MCF 10A (cell line): ENCODE measurements at regions not wholly inside any gene's neighbourhood (a gene's known extent, or its start where the extent isn't known, plus 50 kb on each side); places are given as distances from the start of the nearest gene placed in this dataset.

Experiments
- BruUV-seq: library from RNA; stranded (reverse); fragments of 400-500 nt; replicated peaks from 2 replicates; lab custom pipeline; 2021; lab: Mats Ljungman, UMichigan
- CTCF ChIA-PET: fragments of 300-600 bp; sonication (Branson Sonifier 250); formaldehyde crosslinking; extraction: SDS; loops from one replicate; lab custom pipeline; 2021; ENCODE audit warnings: antibody characterized with exemption, inconsistent platforms; lab: Yijun Ruan, JAX
- POLR2A ChIA-PET: fragments of 300-600, 350-650 bp; sonication (Branson Sonifier 250); formaldehyde crosslinking; extraction: SDS; loops from one replicate; lab custom pipeline; 2020; ENCODE audit warnings: antibody characterized with exemption, inconsistent platforms; lab: Yijun Ruan, JAX
- DNase-seq: peaks from one replicate; pipeline ENCODE4 v3.0.0-alpha.2; 2018; ENCODE audit not compliant: unreplicated experiment
- H3K27ac Mint-ChIP-seq: one replicate; pipeline ENCODE4 v1.8.0; 2022; ENCODE audit warnings: mild to moderate bottlenecking, low read depth, mixed read lengths; ENCODE audit not compliant: unreplicated experiment
- H3K27me3 Mint-ChIP-seq: one replicate; pipeline ENCODE4 v1.8.0; 2022; ENCODE audit warnings: mixed read lengths; ENCODE audit not compliant: insufficient read depth, unreplicated experiment
- H3K36me3 Mint-ChIP-seq: one replicate; pipeline ENCODE4 v1.8.0; 2022; ENCODE audit warnings: mild to moderate bottlenecking, moderate library complexity, mixed read lengths; ENCODE audit not compliant: insufficient read depth, unreplicated experiment
- H3K4me1 Mint-ChIP-seq: one replicate; pipeline ENCODE4 v1.8.0; 2022; ENCODE audit warnings: mixed read lengths; ENCODE audit not compliant: insufficient read depth, unreplicated experiment
- H3K4me3 Mint-ChIP-seq: one replicate; pipeline ENCODE4 v1.8.0; 2022; ENCODE audit warnings: mild to moderate bottlenecking, moderate library complexity, mixed read lengths; ENCODE audit not compliant: unreplicated experiment
- H3K9me3 Mint-ChIP-seq: one replicate; pipeline ENCODE4 v1.8.0; 2022; ENCODE audit warnings: mixed read lengths; ENCODE audit not compliant: unreplicated experiment
- intact Hi-C: fragments of 100-400 bp; cut with micrococcal nuclease; formaldehyde crosslinking; loops from 2 replicates; pipeline ENCODE4 v1.14.1; 2022
- TF ChIP-seq, protein P1 (sequence below): fragments of 200-600 bp; IDR thresholded peaks from one replicate; pipeline ENCODE4 v1.8.0; 2022; ENCODE audit warnings: antibody characterized with exemption, mild to moderate bottlenecking; ENCODE audit not compliant: unreplicated experiment

GRCh38 chr10:54904833-54905232, 103.8 kb upstream of the PCDH15 start:
- Mint-ChIP-seq H3K4me1 (no peaks in the 10 kb centered on the region), H3K9me3 (no peaks in the 10 kb centered on the region), H3K36me3 (no peaks in the 10 kb centered on the region), H3K4me3 (no peak overlapping the region), H3K27me3 (peaks cover 16% of the 10 kb centered on the region), H3K27ac (no peak overlapping the region)
- DNase-seq = no peak
- ChIA-PET CTCF (interaction anchor here (0.6 kb wide), 1 partner anchor 1097 kb away, joined by 3 read pairs; no protein-coding TSS in a partner anchor), POLR2A (no interaction called here)
- intact Hi-C loops = no loop called here
- TF ChIP-seq, protein P1, sequence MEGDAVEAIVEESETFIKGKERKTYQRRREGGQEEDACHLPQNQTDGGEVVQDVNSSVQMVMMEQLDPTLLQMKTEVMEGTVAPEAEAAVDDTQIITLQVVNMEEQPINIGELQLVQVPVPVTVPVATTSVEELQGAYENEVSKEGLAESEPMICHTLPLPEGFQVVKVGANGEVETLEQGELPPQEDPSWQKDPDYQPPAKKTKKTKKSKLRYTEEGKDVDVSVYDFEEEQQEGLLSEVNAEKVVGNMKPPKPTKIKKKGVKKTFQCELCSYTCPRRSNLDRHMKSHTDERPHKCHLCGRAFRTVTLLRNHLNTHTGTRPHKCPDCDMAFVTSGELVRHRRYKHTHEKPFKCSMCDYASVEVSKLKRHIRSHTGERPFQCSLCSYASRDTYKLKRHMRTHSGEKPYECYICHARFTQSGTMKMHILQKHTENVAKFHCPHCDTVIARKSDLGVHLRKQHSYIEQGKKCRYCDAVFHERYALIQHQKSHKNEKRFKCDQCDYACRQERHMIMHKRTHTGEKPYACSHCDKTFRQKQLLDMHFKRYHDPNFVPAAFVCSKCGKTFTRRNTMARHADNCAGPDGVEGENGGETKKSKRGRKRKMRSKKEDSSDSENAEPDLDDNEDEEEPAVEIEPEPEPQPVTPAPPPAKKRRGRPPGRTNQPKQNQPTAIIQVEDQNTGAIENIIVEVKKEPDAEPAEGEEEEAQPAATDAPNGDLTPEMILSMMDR = no peak
- BruUV-seq = no TSS peak

GRCh38 chr10:54903745-54904144, 102.7 kb upstream of the PCDH15 start:
- H3K27ac Mint-ChIP-seq = no peak overlapping the region
- no TSS peak for BruUV-seq
- intact Hi-C loops = no loop called here
- DNase-seq = no peak
- ChIA-PET CTCF (no interaction called here), POLR2A (no interaction called here)
- no peaks in the 10 kb centered on the region for H3K4me1 Mint-ChIP-seq
- no peaks in the 10 kb centered on the region for H3K36me3 Mint-ChIP-seq
- TF ChIP-seq, protein P1 = no peak
- H3K4me3 Mint-ChIP-seq = no peak overlapping the region
- no peaks in the 10 kb centered on the region for H3K9me3 Mint-ChIP-seq
- peaks cover 22% of the 10 kb centered on the region for H3K27me3 Mint-ChIP-seq

DNA sequence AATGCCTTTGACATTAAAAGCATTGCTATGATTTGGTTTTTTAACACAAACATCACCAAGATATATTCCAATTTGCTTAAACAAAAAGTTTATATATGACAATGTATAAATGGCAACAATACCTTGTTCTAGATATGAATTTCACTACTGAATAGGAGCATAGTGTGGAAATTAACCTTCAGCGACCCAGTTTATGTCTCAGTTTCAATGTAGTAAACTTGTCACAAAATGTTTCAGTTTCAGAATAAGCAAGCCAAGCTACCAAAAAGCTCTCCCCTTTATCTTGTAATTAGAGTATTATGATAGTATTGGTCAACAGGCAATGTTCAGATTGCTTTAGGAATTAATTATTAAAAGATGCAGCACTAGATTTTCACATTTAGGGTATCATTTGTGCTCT, 99.6 kb upstream of the PCDH15 start:
- CTCF ChIA-PET = no interaction called here
- POLR2A ChIA-PET = no interaction called here
- no peak for DNase-seq
- intact Hi-C loops = no loop called here
- Mint-ChIP-seq H3K4me3 (no peak overlapping the region), H3K9me3 (no peaks in the 10 kb centered on the region), H3K27ac (no peak overlapping the region), H3K36me3 (no peaks in the 10 kb centered on the region), H3K4me1 (no peaks in the 10 kb centered on the region), H3K27me3 (peaks cover 28% of the 10 kb centered on the region)
- TF ChIP-seq, protein P1 = no peak
- BruUV-seq = no TSS peak

- H3K4me1 Mint-ChIP-seq = no peaks in the 10 kb centered on the region
- H3K27ac Mint-ChIP-seq = no peak overlapping the region
- H3K9me3 Mint-ChIP-seq = no peaks in the 10 kb centered on the region
- peaks cover 62% of the 10 kb centered on the region for H3K27me3 Mint-ChIP-seq
- TF ChIP-seq, protein P1 = no peak
- ChIA-PET POLR2A (no interaction called here), CTCF (no interaction called here)
- intact Hi-C loops = no loop called here
- no TSS peak for BruUV-seq
- no peak overlapping the region for H3K4me3 Mint-ChIP-seq
- no peak for DNase-seq
- H3K36me3 Mint-ChIP-seq = no peaks in the 10 kb centered on the region
These were observed 80.0 kb upstream of the PCDH15 start for GRCh38 chr10:54880996-54881395.
